Upper lobe of right lung (tissue), 1 donor: ENCODE measurements at regions not wholly inside any gene's neighbourhood (a gene's known extent, or its start where the extent isn't known, plus 50 kb on each side); places are given as distances from the start of the nearest gene placed in this dataset.

Source experiments
- ATAC-seq: fragments of 200-7000 bp; cut with Tn5 transposase; one replicate; pipeline ENCODE4 v1.9.1; 2020; ENCODE audit warnings: mild to moderate bottlenecking, moderate library complexity
- DNase-seq: peaks from one replicate; pipeline ENCODE4 v3.0.0-alpha.2; 2020
- H3K27ac ChIP-seq: fragments of 200-600 bp; one replicate; pipeline ENCODE4 v1.8.0; 2022
- H3K27me3 ChIP-seq: fragments of 200-600 bp; one replicate; pipeline ENCODE4 v1.8.0; 2022; ENCODE audit warnings: mild to moderate bottlenecking
- H3K36me3 ChIP-seq: fragments of 200-600 bp; one replicate; pipeline ENCODE4 v1.8.0; 2022
- H3K4me1 ChIP-seq: fragments of 200-600 bp; one replicate; pipeline ENCODE4 v1.8.0; 2022
- H3K4me3 ChIP-seq: fragments of 200-600 bp; one replicate; pipeline ENCODE4 v1.8.0; 2022; ENCODE audit warnings: mild to moderate bottlenecking
- H3K9me3 ChIP-seq: fragments of 200-600 bp; one replicate; pipeline ENCODE4 v1.8.0; 2022
- CTCF ChIP-seq: fragments of 200-600 bp; IDR thresholded peaks from one replicate; pipeline ENCODE4 v1.8.0; 2022; ENCODE audit warnings: antibody characterized with exemption
- intact Hi-C: fragments of 100-400 bp; cut with DNase I; formaldehyde crosslinking; loops from one replicate; pipeline ENCODE4 v1.11.0; 2022
- donor health status: DM: no; HTN: yes; CAD: no; lungs with severe emphysema.

- ATAC-seq: no peak
These were observed 985.5 kb downstream of the TLE4 start for GRCh38 chr9:80557256-80557655.

DNA sequence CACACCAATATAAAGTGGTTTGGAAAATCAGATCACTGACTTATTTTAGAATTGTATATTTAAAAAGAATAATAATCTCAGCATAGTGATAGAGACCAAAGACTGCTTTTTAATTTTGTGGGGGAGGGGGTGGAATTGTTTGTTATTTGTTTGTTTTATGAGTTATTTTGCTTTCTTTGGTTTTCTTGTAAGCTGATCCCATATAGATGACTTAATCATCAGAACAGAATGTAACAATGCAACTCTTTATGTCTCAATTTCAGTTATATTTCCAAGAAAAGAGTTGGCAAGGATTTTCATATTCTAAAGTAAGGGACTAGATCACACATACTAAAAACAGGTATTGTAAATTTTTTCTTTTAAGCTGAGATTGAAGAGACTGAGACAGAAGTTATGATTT, 984.9 kb downstream of the TLE4 start:
- no peak overlapping the region for H3K4me3 ChIP-seq
- ATAC-seq (no peak), DNase-seq (no peak)
- H3K27ac ChIP-seq: no peak overlapping the region
- TF ChIP-seq CTCF: no peak
- no peaks in the 10 kb centered on the region for H3K4me1 ChIP-seq
- no peaks in the 10 kb centered on the region for H3K27me3 ChIP-seq
- no peaks in the 10 kb centered on the region for H3K36me3 ChIP-seq
- intact Hi-C loops: no loop called here
- H3K9me3 ChIP-seq: no peaks in the 10 kb centered on the region

More at GRCh38 chr9:80557256-80557655, 985.5 kb downstream of the TLE4 start:
- Histone ChIP-seq H3K4me3 (no peak overlapping the region), H3K4me1 (no peaks in the 10 kb centered on the region), H3K27ac (no peak overlapping the region), H3K27me3 (no peaks in the 10 kb centered on the region), H3K36me3 (no peaks in the 10 kb centered on the region), H3K9me3 (no peaks in the 10 kb centered on the region)
- intact Hi-C loops: no loop called here
- TF ChIP-seq CTCF: no peak
- no peak for DNase-seq

- H3K4me1 ChIP-seq: no peaks in the 10 kb centered on the region
- H3K4me3 ChIP-seq: no peak overlapping the region
- no peak overlapping the region for H3K27ac ChIP-seq
- H3K36me3 ChIP-seq: no peaks in the 10 kb centered on the region
- ATAC-seq (no peak), DNase-seq (no peak)
- TF ChIP-seq CTCF: no peak
- intact Hi-C loops: no loop called here
- H3K27me3 ChIP-seq: no peaks in the 10 kb centered on the region
- H3K9me3 ChIP-seq: no peaks in the 10 kb centered on the region
These were observed 984.1 kb downstream of the TLE4 start for GRCh38 chr9:80555782-80556325.

DNA sequence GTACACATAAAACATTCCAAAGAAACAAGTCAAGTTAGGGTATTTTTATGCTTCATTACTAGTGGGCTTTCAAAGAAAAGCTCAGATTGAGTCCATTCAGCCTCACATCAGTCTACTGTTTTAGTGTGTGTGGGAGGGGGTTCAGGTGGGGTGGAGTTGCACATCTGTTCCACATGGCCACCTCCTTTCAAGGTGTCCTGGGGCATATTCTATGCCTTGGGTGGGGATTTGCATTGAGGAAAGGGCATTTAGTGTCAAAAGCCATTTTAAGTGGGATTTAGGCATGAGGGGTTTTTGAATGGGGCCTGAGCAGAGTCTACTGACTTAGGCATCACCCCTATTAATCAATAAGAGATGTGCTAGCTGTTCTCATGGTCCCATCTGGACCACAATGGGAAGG, 983.1 kb downstream of the TLE4 start:
- Histone ChIP-seq H3K36me3 (no peaks in the 10 kb centered on the region), H3K4me1 (no peaks in the 10 kb centered on the region), H3K9me3 (no peaks in the 10 kb centered on the region), H3K4me3 (no peak overlapping the region), H3K27me3 (no peaks in the 10 kb centered on the region), H3K27ac (no peak overlapping the region)
- ATAC-seq: no peak
- intact Hi-C loops: no loop called here
- TF ChIP-seq CTCF: no peak
- DNase-seq: no peak

- Histone ChIP-seq H3K4me1 (no peaks in the 10 kb centered on the region), H3K9me3 (no peaks in the 10 kb centered on the region), H3K4me3 (no peak overlapping the region), H3K27ac (no peak overlapping the region), H3K36me3 (no peaks in the 10 kb centered on the region), H3K27me3 (no peaks in the 10 kb centered on the region)
- intact Hi-C loops: no loop called here
- DNase-seq (no peak), ATAC-seq (no peak)
- TF ChIP-seq CTCF: no peak
These were observed 982.5 kb downstream of the TLE4 start for GRCh38 chr9:80554301-80554700.

- no peak for ATAC-seq
These were observed 981.2 kb downstream of the TLE4 start for GRCh38 chr9:80552931-80553330.

More at GRCh38 chr9:80552931-80553330, 981.2 kb downstream of the TLE4 start:
- Histone ChIP-seq H3K27ac (no peak overlapping the region), H3K27me3 (no peaks in the 10 kb centered on the region), H3K9me3 (no peaks in the 10 kb centered on the region), H3K4me1 (no peaks in the 10 kb centered on the region), H3K4me3 (no peak overlapping the region), H3K36me3 (no peaks in the 10 kb centered on the region)
- TF ChIP-seq CTCF: no peak
- DNase-seq: no peak
- intact Hi-C loops: no loop called here
